ENCODE measurements at regions not wholly inside any gene's neighbourhood (a gene's known extent, or its start where the extent isn't known, plus 50 kb on each side); places are given as distances from the start of the nearest gene placed in this dataset.
"Not testable (repeated sequence)": the region's sequence is repeated elsewhere in the genome, so short reads cannot be mapped to it uniquely, and the experiment has no call there.

GRCh38 chr9:117827456-117827855 is 123.3 kb downstream of the TLR4 start:
- Histone ChIP-seq H3K27ac (no peak overlapping the region), H3K27me3 (replicated peaks) (no peaks in the 10 kb centered on the region), H3K4me3 (ENCODE audit: low read depth, low read length) (no peak overlapping the region), H3K36me3 (replicated peaks) (no peaks in the 10 kb centered on the region)
- no peak for DNase-seq
- in situ Hi-C loops (cut with HindIII; ENCODE audit: low pct_ligation_motif_present, low sequenced_read_pairs): no loop called here
- no peak for TF ChIP-seq CTCF (IDR thresholded peaks at IDR 0.05; ENCODE audit: low read depth, low read length, missing control alignments)

- no peak for TF ChIP-seq CTCF (IDR thresholded peaks at IDR 0.05; ENCODE audit: low read depth, low read length, missing control alignments)
- no peak for DNase-seq
- Histone ChIP-seq H3K4me3 (ENCODE audit: low read depth, low read length) (no peak overlapping the region), H3K27ac (no peak overlapping the region), H3K36me3 (replicated peaks) (no peaks in the 10 kb centered on the region), H3K27me3 (replicated peaks) (no peaks in the 10 kb centered on the region)
- in situ Hi-C loops (cut with HindIII; ENCODE audit: low pct_ligation_motif_present, low sequenced_read_pairs): no loop called here
These were observed 124.3 kb downstream of the TLR4 start for GRCh38 chr9:117828466-117828865.

- in situ Hi-C loops (cut with HindIII; ENCODE audit: low pct_ligation_motif_present, low sequenced_read_pairs): no loop called here
- no peak for DNase-seq
- no peak for TF ChIP-seq CTCF (IDR thresholded peaks at IDR 0.05; ENCODE audit: low read depth, low read length, missing control alignments)
- Histone ChIP-seq H3K27me3 (replicated peaks) (no peaks in the 10 kb centered on the region), H3K36me3 (replicated peaks) (no peaks in the 10 kb centered on the region), H3K4me3 (ENCODE audit: low read depth, low read length) (no peak overlapping the region), H3K27ac (no peak overlapping the region)
These were observed 131.6 kb downstream of the TLR4 start for GRCh38 chr9:117835798-117836197.

DNA sequence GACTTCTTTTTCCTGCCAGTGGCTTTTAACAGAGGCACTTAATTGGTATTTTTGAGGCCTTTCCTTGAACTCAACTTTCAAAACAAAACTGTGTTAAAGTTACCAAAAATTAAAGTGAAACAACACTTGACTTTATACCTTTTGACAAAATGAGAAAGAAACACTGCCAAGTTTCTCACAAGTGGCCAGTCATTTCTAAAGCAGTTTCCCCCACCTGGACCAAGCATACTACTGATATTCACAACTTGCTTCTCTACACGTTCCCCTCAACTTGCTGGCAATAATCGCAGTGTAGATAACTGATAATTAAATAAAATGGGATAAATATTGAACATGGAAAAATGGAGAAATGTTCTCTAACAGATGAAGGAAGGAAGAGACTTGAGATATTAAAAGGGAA is 135.7 kb downstream of the TLR4 start:
- in situ Hi-C loops (cut with HindIII; ENCODE audit: low pct_ligation_motif_present, low sequenced_read_pairs): no loop called here
- TF ChIP-seq CTCF (IDR thresholded peaks at IDR 0.05; ENCODE audit: low read depth, low read length, missing control alignments): no peak
- Histone ChIP-seq H3K27ac (no peak overlapping the region), H3K27me3 (replicated peaks) (no peaks in the 10 kb centered on the region), H3K36me3 (replicated peaks) (no peaks in the 10 kb centered on the region), H3K4me3 (ENCODE audit: low read depth, low read length) (no peak overlapping the region)
- DNase-seq: no peak

DNA sequence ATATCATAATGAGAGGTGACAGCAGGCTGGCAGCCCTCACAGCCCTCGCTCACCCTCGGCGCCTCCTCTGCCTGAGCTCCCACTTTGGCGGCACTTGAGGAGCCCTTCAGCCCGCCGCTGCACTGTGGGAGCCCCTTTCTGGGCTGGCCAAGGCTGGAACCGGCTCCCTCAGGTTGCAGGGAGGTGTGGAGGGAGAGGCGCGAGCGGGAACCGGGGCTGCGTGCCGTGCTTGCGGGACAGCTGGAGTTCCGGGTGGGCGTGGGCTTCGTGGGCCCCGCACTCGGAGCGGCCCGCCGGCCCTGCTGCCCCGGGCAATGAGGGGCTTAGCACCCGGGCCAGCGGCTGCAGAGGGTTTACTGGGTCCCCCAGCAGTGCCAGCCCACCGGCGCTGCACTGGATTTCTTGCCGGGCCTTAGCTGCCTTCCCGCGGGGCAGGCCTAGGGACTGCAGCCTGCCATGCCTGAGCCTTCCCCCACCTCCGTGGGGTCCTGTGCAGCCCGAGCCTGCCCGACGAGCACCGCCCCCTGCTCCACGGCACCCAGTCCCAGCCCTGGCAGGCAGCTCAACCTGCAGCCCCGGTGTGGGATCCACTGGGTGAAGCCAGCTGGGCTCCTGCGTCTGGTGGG is 147.7 kb downstream of the TLR4 start:
- in situ Hi-C loops (cut with HindIII; ENCODE audit: low pct_ligation_motif_present, low sequenced_read_pairs); DNase-seq; H3K27ac ChIP-seq; H3K36me3 ChIP-seq (replicated peaks); H3K4me3 ChIP-seq (ENCODE audit: low read depth, low read length); H3K27me3 ChIP-seq (replicated peaks): not testable (repeated sequence)

DNA sequence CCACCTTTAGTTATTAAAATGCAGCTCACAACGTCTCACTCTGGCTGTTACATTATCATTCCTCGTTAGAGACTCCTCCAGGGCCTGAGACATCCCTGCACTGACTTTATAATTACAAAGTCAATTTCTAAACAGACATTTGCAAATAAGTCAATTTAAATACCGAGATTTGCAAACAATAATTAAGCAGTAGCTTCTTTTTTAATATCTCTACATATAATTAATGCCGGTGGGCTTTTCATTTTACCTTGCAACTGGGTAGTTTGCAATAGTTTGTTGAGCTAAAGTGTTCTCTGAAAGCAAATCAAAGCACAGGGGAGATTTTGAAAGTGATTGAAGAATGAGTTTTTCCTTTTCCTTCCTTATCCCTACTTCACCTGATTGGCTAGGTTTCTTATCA is 154.4 kb downstream of the TLR4 start:
- Histone ChIP-seq H3K27me3 (replicated peaks) (no peaks in the 10 kb centered on the region), H3K36me3 (replicated peaks) (no peaks in the 10 kb centered on the region), H3K27ac (no peak overlapping the region), H3K4me3 (ENCODE audit: low read depth, low read length) (no peak overlapping the region)
- TF ChIP-seq CTCF (IDR thresholded peaks at IDR 0.05; ENCODE audit: low read depth, low read length, missing control alignments): no peak
- no peak for DNase-seq
- in situ Hi-C loops (cut with HindIII; ENCODE audit: low pct_ligation_motif_present, low sequenced_read_pairs): no loop called here
